ENCODE measurements at regions not wholly inside any gene's neighbourhood (a gene's known extent, or its start where the extent isn't known, plus 50 kb on each side); places are given as distances from the start of the nearest gene placed in this dataset.

GRCh38 chrX:132561974-132562373 is 73.1 kb upstream of the MBNL3 start:
- TF ChIP-seq POLR2A (IDR thresholded peaks at IDR 0.05; ENCODE audit: low read length) (no peak), GATA1 (IDR thresholded peaks at IDR 0.05; ENCODE audit: low read depth, low read length) (no peak)

Data from erythroblast (primary cell).